ENCODE measurements at regions not wholly inside any gene's neighbourhood (a gene's known extent, or its start where the extent isn't known, plus 50 kb on each side); places are given as distances from the start of the nearest gene placed in this dataset.

GRCh38 chr6:165889636-165890403, 226.8 kb upstream of the PDE10A start:
- TF ChIP-seq POLR2AphosphoS5 (IDR thresholded peaks at IDR 0.05; ENCODE audit: borderline replicate concordance, low read depth, low read length): no peak
- no peak for DNase-seq (ENCODE audit: low read depth, low spot score)
- H3K4me3 ChIP-seq: no peak overlapping the region
- no peaks in the 10 kb centered on the region for H3K9me3 ChIP-seq (ENCODE audit: low read depth, low read length)
- no peaks in the 10 kb centered on the region for H3K36me3 ChIP-seq (ENCODE audit: insufficient read depth, low read length)
- H3K9ac ChIP-seq (ENCODE audit: insufficient read length): no peak overlapping the region
- no peak overlapping the region for H3K27ac ChIP-seq

- H3K27ac ChIP-seq: no peak overlapping the region
- TF ChIP-seq POLR2AphosphoS5 (IDR thresholded peaks at IDR 0.05; ENCODE audit: borderline replicate concordance, low read depth, low read length) (no peak), FOXP2 (optimal IDR thresholded peaks at IDR 0.05; ENCODE audit: control extremely low read depth, extremely low read length, insufficient read depth) (no peak), EZH2 (IDR thresholded peaks at IDR 0.05) (no peak)
- no peak for DNase-seq (ENCODE audit: low read depth, low spot score)
- no peak overlapping the region for H3K4me3 ChIP-seq
- no peaks in the 10 kb centered on the region for H3K36me3 ChIP-seq (ENCODE audit: insufficient read depth, low read length)
- no peak overlapping the region for H3K9ac ChIP-seq (ENCODE audit: insufficient read length)
- H3K9me3 ChIP-seq (ENCODE audit: low read depth, low read length): no peaks in the 10 kb centered on the region
Measured at GRCh38 chr6:165886169-165886568, 223.1 kb upstream of the PDE10A start.

GRCh38 chr6:165884813-165885765, 222.0 kb upstream of the PDE10A start:
- DNase-seq (ENCODE audit: low read depth, low spot score): no peak
- TF ChIP-seq EZH2 (IDR thresholded peaks at IDR 0.05) (no peak), FOXP2 (optimal IDR thresholded peaks at IDR 0.05; ENCODE audit: control extremely low read depth, extremely low read length, insufficient read depth) (no peak), POLR2AphosphoS5 (IDR thresholded peaks at IDR 0.05; ENCODE audit: borderline replicate concordance, low read depth, low read length) (no peak)
- Histone ChIP-seq H3K27ac (no peak overlapping the region), H3K36me3 (ENCODE audit: insufficient read depth, low read length) (no peaks in the 10 kb centered on the region), H3K4me3 (no peak overlapping the region), H3K9me3 (ENCODE audit: low read depth, low read length) (no peaks in the 10 kb centered on the region), H3K9ac (ENCODE audit: insufficient read length) (no peak overlapping the region)

GRCh38 chr6:165883851-165884640, 221.0 kb upstream of the PDE10A start:
- DNase-seq (ENCODE audit: low read depth, low spot score): no peak
- Histone ChIP-seq H3K27ac (no peak overlapping the region), H3K9ac (ENCODE audit: insufficient read length) (no peak overlapping the region), H3K9me3 (ENCODE audit: low read depth, low read length) (no peaks in the 10 kb centered on the region), H3K36me3 (ENCODE audit: insufficient read depth, low read length) (no peaks in the 10 kb centered on the region), H3K4me3 (no peak overlapping the region)
- TF ChIP-seq POLR2AphosphoS5 (IDR thresholded peaks at IDR 0.05; ENCODE audit: borderline replicate concordance, low read depth, low read length): no peak
- no peak for TF ChIP-seq EZH2 (IDR thresholded peaks at IDR 0.05)
- no peak for TF ChIP-seq FOXP2 (optimal IDR thresholded peaks at IDR 0.05; ENCODE audit: control extremely low read depth, extremely low read length, insufficient read depth)

GRCh38 chr6:165881806-165882205, 218.8 kb upstream of the PDE10A start:
- Histone ChIP-seq H3K9ac (ENCODE audit: insufficient read length) (no peak overlapping the region), H3K27ac (no peak overlapping the region), H3K4me3 (no peak overlapping the region), H3K9me3 (ENCODE audit: low read depth, low read length) (no peaks in the 10 kb centered on the region), H3K36me3 (ENCODE audit: insufficient read depth, low read length) (no peaks in the 10 kb centered on the region)
- DNase-seq (ENCODE audit: low read depth, low spot score): no peak
- TF ChIP-seq FOXP2 (optimal IDR thresholded peaks at IDR 0.05; ENCODE audit: control extremely low read depth, extremely low read length, insufficient read depth) (no peak), POLR2AphosphoS5 (IDR thresholded peaks at IDR 0.05; ENCODE audit: borderline replicate concordance, low read depth, low read length) (no peak), EZH2 (IDR thresholded peaks at IDR 0.05) (no peak)

GRCh38 chr6:165880686-165881085, 217.6 kb upstream of the PDE10A start:
- H3K4me3 ChIP-seq: no peak overlapping the region
- no peaks in the 10 kb centered on the region for H3K9me3 ChIP-seq (ENCODE audit: low read depth, low read length)
- no peak overlapping the region for H3K9ac ChIP-seq (ENCODE audit: insufficient read length)
- DNase-seq (ENCODE audit: low read depth, low spot score): no peak
- H3K27ac ChIP-seq: no peak overlapping the region
- no peaks in the 10 kb centered on the region for H3K36me3 ChIP-seq (ENCODE audit: insufficient read depth, low read length)
- no peak for TF ChIP-seq FOXP2 (optimal IDR thresholded peaks at IDR 0.05; ENCODE audit: control extremely low read depth, extremely low read length, insufficient read depth)
- TF ChIP-seq EZH2 (IDR thresholded peaks at IDR 0.05): no peak
- no peak for TF ChIP-seq POLR2AphosphoS5 (IDR thresholded peaks at IDR 0.05; ENCODE audit: borderline replicate concordance, low read depth, low read length)

- H3K4me3 ChIP-seq: no peak overlapping the region
- no peaks in the 10 kb centered on the region for H3K9me3 ChIP-seq (ENCODE audit: low read depth, low read length)
- H3K36me3 ChIP-seq (ENCODE audit: insufficient read depth, low read length): no peaks in the 10 kb centered on the region
- no peak for DNase-seq (ENCODE audit: low read depth, low spot score)
- H3K9ac ChIP-seq (ENCODE audit: insufficient read length): no peak overlapping the region
- TF ChIP-seq EZH2 (IDR thresholded peaks at IDR 0.05): no peak
- TF ChIP-seq POLR2AphosphoS5 (IDR thresholded peaks at IDR 0.05; ENCODE audit: borderline replicate concordance, low read depth, low read length): no peak
- TF ChIP-seq FOXP2 (optimal IDR thresholded peaks at IDR 0.05; ENCODE audit: control extremely low read depth, extremely low read length, insufficient read depth): no peak
- H3K27ac ChIP-seq: no peak overlapping the region
Measured at GRCh38 chr6:165877773-165878172, 214.7 kb upstream of the PDE10A start.

- no peak for TF ChIP-seq FOXP2 (optimal IDR thresholded peaks at IDR 0.05; ENCODE audit: control extremely low read depth, extremely low read length, insufficient read depth)
- TF ChIP-seq EZH2 (IDR thresholded peaks at IDR 0.05): no peak
- no peak for TF ChIP-seq POLR2AphosphoS5 (IDR thresholded peaks at IDR 0.05; ENCODE audit: borderline replicate concordance, low read depth, low read length)
- H3K4me3 ChIP-seq: no peak overlapping the region
- no peaks in the 10 kb centered on the region for H3K36me3 ChIP-seq (ENCODE audit: insufficient read depth, low read length)
- no peak overlapping the region for H3K9ac ChIP-seq (ENCODE audit: insufficient read length)
- H3K27ac ChIP-seq: no peak overlapping the region
- DNase-seq (ENCODE audit: low read depth, low spot score): no peak
- no peaks in the 10 kb centered on the region for H3K9me3 ChIP-seq (ENCODE audit: low read depth, low read length)
Measured at GRCh38 chr6:165877192-165877591, 214.2 kb upstream of the PDE10A start.

Measured in SK-N-MC (cell line).